ENCODE measurements at regions not wholly inside any gene's neighbourhood (a gene's known extent, or its start where the extent isn't known, plus 50 kb on each side); places are given as distances from the start of the nearest gene placed in this dataset.

DNA sequence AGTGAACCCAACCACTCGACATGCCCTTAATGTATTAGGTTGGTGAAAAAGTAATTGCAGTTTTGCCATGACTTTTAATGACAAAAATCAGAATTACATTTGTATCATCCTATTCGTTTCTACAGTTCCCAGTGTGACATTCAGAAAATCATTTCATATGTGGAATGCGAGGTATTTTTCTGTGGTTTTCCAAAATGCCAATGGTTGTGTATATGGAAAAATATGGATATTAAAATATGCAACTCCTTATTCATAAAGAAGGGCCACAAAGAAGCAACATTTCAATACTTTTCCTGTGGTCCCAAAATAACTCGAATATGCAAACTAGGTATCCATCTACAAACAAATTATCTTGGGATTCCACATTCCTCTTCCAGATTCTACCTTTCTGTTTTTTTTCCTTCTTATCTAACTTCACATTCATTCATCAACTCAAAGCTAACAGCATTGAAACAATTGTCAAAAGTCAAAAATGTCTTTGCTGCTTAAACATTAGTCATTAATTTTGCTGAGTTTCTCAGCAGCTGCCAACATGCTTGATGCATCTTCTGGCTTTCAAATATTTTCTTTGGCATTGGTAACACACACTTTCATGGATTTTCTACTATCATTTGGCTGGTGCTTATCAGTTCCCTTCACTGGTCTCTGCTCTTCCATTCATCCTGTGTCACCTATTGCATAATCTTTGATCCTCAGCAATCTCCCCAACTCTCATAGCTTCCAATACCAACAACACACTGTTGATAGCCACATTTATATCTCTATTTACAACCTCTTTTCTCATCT, 1445.4 kb downstream of the EFNB2 start:
- DNase-seq (no peak), ATAC-seq (peak; percentile 38 to 83)
- intact Hi-C loops (cut with DNase I), result no loop called here

DNA sequence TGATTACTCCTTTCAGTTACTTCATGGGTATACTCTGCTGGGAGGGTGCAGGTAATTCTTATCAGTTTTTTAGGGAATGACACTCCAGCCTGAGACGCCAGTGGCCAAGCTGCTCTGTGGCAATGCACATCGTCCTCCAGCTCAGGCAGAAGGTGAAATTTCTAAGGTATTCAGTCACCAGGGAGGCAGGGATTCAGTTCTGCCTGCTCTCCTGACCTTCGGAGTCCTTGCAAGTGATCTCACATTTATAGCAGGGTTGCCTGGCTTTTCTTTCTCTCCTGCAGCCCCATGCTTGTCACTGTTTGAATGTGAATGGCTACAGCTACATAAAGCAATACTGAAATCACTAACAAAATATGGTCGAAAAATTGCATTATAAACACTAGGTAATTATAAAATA, 1447.5 kb downstream of the EFNB2 start:
- ATAC-seq (no peak), DNase-seq (no peak)
- intact Hi-C loops (cut with DNase I), result no loop called here

GRCh38 chr13:105084931-105085330, 1450.5 kb downstream of the EFNB2 start:
- ATAC-seq (no peak), DNase-seq (no peak)
- intact Hi-C loops (cut with DNase I), result no loop called here

DNA sequence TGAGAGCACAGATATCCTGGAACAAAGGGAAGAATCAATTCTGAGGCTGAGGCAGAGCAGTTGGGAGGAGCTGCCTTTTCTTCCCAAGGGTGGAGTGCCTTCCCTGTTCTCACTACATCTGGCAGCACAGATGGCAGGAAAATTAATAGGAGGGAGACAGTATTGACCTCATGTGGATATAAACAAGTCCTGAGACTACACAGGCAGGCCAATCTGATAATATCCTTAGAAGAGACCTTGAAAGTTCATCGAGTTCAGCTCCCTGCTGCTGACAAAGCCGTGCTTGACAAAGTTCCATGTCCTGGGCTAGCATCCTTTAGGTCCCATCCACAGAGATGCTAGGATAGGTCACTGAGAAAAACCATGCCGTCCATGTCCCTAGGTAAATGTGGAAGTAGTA, 1451.5 kb downstream of the EFNB2 start:
- ATAC-seq (no peak), DNase-seq (no peak)
- intact Hi-C loops (cut with DNase I), result no loop called here

GRCh38 chr13:105074755-105075154, 1460.7 kb downstream of the EFNB2 start:
- DNase-seq (no peak), ATAC-seq (no peak)
- intact Hi-C loops (cut with DNase I), result no loop called here

GRCh38 chr13:105073041-105073440, 1462.4 kb downstream of the EFNB2 start:
- no peak for ATAC-seq
- no peak for DNase-seq
- intact Hi-C loops (cut with DNase I), result no loop called here

- intact Hi-C loops (cut with DNase I), result no loop called here
- ATAC-seq (no peak), DNase-seq (no peak)
Measured at GRCh38 chr13:105070452-105070851, 1465.0 kb downstream of the EFNB2 start.

GRCh38 chr13:105069106-105069505, 1466.4 kb downstream of the EFNB2 start:
- ATAC-seq (no peak), DNase-seq (no peak)
- intact Hi-C loops (cut with DNase I), result no loop called here

DNA sequence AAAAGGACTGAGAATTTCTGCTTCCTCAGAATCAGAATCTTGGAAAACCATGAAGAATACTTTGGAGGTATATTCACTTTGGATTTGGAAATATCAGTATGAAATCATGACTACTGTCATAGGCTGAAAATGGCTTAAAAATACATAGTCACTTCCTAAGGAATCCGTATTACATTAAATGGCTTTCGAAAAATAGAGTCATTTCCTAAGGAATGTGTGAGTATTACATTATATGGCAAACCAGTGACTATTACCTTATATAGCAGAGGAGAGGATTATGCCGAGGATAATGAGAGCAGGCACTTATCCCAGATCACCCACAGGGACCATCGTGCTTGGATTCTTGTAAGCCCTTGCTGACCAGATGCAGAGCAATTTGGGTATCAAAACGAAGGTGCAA, 1471.8 kb downstream of the EFNB2 start:
- DNase-seq, result no peak
- intact Hi-C loops (cut with DNase I), result no loop called here
- ATAC-seq, result no peak

- intact Hi-C loops (cut with DNase I), result no loop called here
Measured at GRCh38 chr13:105059786-105060185, 1475.7 kb downstream of the EFNB2 start.

GRCh38 chr13:105058517-105058916, 1476.9 kb downstream of the EFNB2 start:
- DNase-seq, result no peak
- no peak for ATAC-seq
- intact Hi-C loops (cut with DNase I), result no loop called here

More at GRCh38 chr13:105059786-105060185, 1475.7 kb downstream of the EFNB2 start:
- DNase-seq, result no peak
- ATAC-seq, result no peak

DNA sequence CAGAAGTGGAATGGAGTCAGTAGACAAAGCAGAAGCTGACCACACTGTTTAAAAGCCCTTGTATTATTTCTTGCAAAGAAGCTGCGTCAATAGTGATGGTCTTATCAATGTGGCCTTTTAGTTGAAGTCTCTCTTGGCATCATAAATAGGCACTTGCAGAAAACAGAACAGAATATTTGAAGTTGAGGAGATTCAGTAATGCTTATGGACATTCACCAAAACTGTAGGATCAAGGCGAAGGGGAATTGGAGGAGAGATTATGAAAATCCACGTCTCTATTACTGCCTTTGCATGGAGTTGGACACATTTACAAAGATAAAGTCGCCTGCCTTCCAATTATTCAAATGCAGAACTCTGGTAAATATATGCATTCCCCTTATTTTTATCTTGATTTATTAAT, 1482.8 kb downstream of the EFNB2 start:
- ATAC-seq (no peak), DNase-seq (no peak)
- intact Hi-C loops (cut with DNase I), result no loop called here

GRCh38 chr13:105050686-105051085, 1484.8 kb downstream of the EFNB2 start:
- intact Hi-C loops (cut with DNase I), result no loop called here
- no peak for DNase-seq
- ATAC-seq, result no peak

DNA sequence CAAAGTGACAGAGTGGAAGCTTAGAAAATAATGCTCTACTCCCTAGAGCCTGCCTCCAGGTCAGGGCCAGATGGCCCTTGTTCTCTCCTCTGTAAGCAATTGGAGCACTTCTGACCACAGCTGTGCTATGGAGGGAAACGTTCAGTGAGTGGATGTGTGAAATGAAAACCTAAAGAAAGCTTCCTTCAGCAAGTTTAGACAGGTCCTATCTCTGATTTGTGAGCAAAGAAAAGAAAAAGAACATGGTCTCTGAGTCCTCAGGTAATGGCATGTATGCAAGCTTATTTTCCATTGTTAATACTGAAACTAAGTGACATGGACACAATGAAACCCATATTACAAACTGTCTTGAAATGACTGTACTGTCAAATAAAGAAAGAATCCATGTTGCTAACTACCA, 1486.8 kb downstream of the EFNB2 start:
- DNase-seq (no peak), ATAC-seq (no peak)
- intact Hi-C loops (cut with DNase I), result no loop called here

DNA sequence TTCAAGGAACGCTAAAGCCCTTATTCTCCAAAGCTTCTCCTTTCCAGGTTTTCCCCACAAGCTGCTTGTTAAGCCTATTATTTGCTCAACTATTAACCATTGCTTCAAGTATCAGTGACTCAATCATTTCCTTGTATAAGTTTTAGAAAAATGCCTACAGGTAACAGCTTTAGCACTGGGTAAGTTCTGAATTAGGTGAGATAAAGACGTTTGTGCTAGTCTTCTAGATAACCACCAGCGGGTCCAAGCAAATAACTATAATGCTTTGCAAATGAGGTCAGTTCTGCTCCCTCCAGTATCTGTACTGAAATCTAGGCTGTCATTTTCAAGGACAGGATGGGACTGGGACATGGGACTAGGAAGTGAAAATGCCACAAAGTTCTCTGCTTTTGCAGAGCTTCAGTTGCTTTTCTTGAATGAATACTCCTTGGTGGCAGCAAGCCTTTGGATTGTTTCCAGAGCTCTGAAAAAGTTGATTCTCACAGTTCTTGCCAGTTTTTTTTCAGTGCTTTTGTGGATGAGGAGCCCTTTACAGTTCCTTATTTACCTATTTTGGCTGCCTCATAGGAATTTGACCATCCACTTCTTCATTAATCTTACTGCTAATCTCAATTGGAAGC, 1487.7 kb downstream of the EFNB2 start:
- intact Hi-C loops (cut with DNase I), result no loop called here
- DNase-seq (no peak), ATAC-seq (no peak)

DNA sequence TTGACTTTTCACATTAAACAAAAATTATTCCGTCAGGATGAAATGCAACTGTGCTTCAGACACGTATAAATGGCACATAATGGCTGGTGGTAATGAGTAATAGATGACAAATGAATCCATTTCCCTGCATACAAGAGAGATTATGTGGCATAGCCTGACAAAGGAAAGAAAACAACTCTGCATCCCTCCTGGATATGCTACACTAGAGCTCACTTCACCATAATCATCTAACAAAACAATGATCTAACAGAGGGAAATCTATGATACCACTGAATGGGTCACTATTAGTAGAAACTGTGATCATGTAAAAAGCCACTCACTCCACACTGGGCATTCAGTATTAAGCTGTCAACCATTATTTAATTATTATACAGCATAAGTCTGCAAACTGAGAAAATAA, 1498.4 kb downstream of the EFNB2 start:
- no peak for ATAC-seq
- intact Hi-C loops (cut with DNase I), result no loop called here

GRCh38 chr13:105035092-105035491, 1500.4 kb downstream of the EFNB2 start:
- DNase-seq (no peak), ATAC-seq (no peak)
- intact Hi-C loops (cut with DNase I), result no loop called here

More for the DNA sequence above, 1498.4 kb downstream of the EFNB2 start:
- DNase-seq, result no peak

DNA sequence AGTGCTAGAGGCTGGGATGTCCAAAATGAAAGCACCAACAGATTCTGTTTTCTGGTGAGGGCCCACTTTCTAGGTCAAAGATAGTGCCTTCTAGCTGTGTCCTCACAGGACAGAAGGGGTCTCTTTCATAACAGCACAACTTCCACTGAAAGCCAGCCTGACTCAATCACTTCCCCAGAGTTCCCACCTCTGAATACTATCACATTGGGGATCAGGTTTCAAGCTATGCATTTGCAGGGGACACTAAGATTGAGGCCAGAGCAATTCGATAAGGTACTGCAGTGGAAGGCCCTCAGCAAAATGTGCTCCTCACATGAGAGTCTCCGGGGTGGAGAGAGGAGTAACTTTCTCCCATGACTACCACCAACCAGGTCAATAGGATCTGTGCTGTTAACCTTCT, 1501.5 kb downstream of the EFNB2 start:
- DNase-seq, result no peak
- intact Hi-C loops (cut with DNase I), result no loop called here

DNA sequence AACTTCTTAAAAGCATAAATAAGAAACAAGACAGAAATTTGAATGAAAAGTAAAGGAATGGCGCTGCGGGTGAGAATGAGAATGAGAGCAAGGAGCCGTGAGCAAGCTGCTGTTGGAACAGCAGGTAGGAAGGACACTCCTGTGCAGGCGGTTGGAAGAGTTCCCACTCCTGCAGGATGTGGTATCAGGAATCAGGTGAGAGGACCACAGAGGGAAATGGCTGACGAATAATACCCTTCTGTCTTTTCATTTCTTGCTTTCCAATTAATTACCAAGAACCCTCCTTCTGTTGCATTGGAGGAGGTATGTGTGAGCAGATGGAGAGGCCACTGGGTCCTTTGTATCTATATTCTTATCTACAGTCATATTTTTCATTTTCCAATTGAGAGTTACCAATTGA, 1504.2 kb downstream of the EFNB2 start:
- intact Hi-C loops (cut with DNase I), result no loop called here
- DNase-seq, result no peak
- ATAC-seq, result no peak

More for the DNA sequence above, 1501.5 kb downstream of the EFNB2 start:
- ATAC-seq, result no peak

DNA sequence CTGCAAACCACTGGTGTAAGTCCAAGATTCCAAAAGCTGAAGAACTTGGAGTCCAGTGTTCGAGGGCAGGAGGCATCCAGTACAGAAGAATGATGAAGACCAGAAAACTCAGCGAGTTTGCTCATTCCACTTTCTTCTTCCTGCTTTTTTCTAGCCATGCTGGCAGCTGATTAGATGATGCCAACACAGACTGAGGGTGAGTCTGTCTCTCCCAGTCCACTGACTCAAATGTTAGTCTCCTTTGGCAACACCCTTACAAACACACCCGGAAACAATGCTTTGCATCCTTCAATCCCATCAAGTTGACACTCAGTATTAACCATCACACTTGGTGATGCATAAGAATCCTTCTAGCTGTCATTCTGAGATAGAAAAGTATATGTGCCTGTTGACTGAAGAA, 1504.6 kb downstream of the EFNB2 start:
- DNase-seq (no peak), ATAC-seq (no peak)
- intact Hi-C loops (cut with DNase I), result no loop called here

DNA sequence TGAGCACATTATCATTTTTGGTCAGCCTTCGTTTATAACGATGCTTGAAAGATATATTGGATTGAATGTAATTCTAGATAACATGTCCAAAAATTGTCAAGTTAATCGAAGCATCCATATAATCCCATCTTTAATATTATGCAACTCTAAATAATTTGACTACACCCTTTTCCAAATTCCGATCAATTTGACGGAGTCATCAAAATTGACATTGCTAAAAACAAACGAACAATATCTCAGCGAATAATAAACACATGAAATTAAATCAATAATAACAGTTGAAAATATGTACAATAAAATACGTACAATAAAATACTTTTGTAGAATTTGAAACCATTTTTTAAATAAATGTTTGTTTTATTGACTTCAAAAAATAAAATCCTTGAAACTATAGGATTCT, 1516.4 kb downstream of the EFNB2 start:
- ATAC-seq, result no peak
- intact Hi-C loops (cut with DNase I), result no loop called here
- no peak for DNase-seq

Data from left cardiac atrium (tissue), 4 donors.